Ishikawa (cell line): ENCODE measurements at regions not wholly inside any gene's neighbourhood (a gene's known extent, or its start where the extent isn't known, plus 50 kb on each side); places are given as distances from the start of the nearest gene placed in this dataset.

Source experiments
- CEBPB ChIP-seq: IDR thresholded peaks from 2 replicates; pipeline ENCODE4 v1.6.1; 2012
- CREB1 ChIP-seq: IDR thresholded peaks from 2 replicates; pipeline ENCODE4 v1.6.1; 2012; ENCODE audit warnings: low read depth
- EGR1 ChIP-seq: IDR thresholded peaks from 2 replicates; pipeline ENCODE4 v1.6.1; 2012
- EP300 ChIP-seq: IDR thresholded peaks from 2 replicates; pipeline ENCODE4 v1.6.1; 2012; ENCODE audit warnings: borderline replicate concordance
- FOXM1 ChIP-seq: IDR thresholded peaks from 2 replicates; pipeline ENCODE4 v1.6.1; 2012; ENCODE audit warnings: low read depth, borderline replicate concordance
- NFIC ChIP-seq: IDR thresholded peaks from 2 replicates; pipeline ENCODE4 v1.6.1; 2012
- RAD21 ChIP-seq: IDR thresholded peaks from 2 replicates; pipeline ENCODE4 v1.6.1; 2012; ENCODE audit warnings: low read depth
- TAF1 ChIP-seq: IDR thresholded peaks from 2 replicates; pipeline ENCODE4 v1.6.1; 2012; ENCODE audit warnings: low read depth, mild to moderate bottlenecking
- TCF12 ChIP-seq: IDR thresholded peaks from 2 replicates; pipeline ENCODE4 v1.6.1; 2012; ENCODE audit warnings: low read depth
- TEAD4 ChIP-seq: IDR thresholded peaks from 2 replicates; pipeline ENCODE4 v1.6.1; 2012
- YY1 ChIP-seq: IDR thresholded peaks from 2 replicates; pipeline ENCODE4 v1.6.1; 2012; ENCODE audit warnings: low read depth
- ZBTB7A ChIP-seq: IDR thresholded peaks from 2 replicates; pipeline ENCODE4 v1.6.1; 2012; ENCODE audit warnings: low read depth
- TF ChIP-seq, protein P1 (sequence below): IDR thresholded peaks from 2 replicates; pipeline ENCODE4 v1.6.1; 2012
- TF ChIP-seq, protein P2 (sequence below): IDR thresholded peaks from 2 replicates; pipeline ENCODE4 v1.6.1; 2012; ENCODE audit warnings: low read depth, mild to moderate bottlenecking
- TF ChIP-seq, protein P3 (sequence below): IDR thresholded peaks from 2 replicates; pipeline ENCODE4 v1.6.1; 2012

DNA sequence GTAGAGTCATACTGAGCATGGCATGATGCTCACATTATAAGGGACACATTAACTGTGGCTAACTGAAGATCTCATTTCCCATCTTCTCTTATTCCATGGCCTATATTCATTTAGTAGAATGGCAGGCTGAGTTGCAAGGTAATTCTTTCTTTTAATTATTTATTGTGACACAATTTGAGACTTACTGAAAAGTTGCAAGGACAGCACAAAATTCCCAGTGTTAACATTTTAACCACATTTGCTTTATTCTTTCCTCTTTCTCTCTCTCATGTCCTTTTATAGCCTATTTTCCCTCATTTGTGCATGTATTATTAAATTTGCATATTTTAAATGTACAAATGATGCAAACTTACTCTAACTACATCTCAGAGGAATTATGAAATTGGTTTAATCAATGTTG, 366.1 kb upstream of the RPS23 start:
- no peak for TF ChIP-seq CREB1
- TF ChIP-seq TEAD4: no peak
- TF ChIP-seq RAD21: no peak
- TF ChIP-seq, protein P1, sequence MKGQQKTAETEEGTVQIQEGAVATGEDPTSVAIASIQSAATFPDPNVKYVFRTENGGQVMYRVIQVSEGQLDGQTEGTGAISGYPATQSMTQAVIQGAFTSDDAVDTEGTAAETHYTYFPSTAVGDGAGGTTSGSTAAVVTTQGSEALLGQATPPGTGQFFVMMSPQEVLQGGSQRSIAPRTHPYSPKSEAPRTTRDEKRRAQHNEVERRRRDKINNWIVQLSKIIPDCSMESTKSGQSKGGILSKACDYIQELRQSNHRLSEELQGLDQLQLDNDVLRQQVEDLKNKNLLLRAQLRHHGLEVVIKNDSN: no peak
- TF ChIP-seq, protein P2, sequence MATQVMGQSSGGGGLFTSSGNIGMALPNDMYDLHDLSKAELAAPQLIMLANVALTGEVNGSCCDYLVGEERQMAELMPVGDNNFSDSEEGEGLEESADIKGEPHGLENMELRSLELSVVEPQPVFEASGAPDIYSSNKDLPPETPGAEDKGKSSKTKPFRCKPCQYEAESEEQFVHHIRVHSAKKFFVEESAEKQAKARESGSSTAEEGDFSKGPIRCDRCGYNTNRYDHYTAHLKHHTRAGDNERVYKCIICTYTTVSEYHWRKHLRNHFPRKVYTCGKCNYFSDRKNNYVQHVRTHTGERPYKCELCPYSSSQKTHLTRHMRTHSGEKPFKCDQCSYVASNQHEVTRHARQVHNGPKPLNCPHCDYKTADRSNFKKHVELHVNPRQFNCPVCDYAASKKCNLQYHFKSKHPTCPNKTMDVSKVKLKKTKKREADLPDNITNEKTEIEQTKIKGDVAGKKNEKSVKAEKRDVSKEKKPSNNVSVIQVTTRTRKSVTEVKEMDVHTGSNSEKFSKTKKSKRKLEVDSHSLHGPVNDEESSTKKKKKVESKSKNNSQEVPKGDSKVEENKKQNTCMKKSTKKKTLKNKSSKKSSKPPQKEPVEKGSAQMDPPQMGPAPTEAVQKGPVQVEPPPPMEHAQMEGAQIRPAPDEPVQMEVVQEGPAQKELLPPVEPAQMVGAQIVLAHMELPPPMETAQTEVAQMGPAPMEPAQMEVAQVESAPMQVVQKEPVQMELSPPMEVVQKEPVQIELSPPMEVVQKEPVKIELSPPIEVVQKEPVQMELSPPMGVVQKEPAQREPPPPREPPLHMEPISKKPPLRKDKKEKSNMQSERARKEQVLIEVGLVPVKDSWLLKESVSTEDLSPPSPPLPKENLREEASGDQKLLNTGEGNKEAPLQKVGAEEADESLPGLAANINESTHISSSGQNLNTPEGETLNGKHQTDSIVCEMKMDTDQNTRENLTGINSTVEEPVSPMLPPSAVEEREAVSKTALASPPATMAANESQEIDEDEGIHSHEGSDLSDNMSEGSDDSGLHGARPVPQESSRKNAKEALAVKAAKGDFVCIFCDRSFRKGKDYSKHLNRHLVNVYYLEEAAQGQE: no peak
- TF ChIP-seq, protein P3, sequence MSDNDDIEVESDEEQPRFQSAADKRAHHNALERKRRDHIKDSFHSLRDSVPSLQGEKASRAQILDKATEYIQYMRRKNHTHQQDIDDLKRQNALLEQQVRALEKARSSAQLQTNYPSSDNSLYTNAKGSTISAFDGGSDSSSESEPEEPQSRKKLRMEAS: no peak
- TF ChIP-seq YY1: no peak
- no peak for TF ChIP-seq EP300
- TF ChIP-seq ZBTB7A: no peak
- TF ChIP-seq CEBPB: no peak
- TF ChIP-seq TAF1: no peak
- no peak for TF ChIP-seq NFIC
- no peak for TF ChIP-seq FOXM1
- TF ChIP-seq TCF12: no peak

DNA sequence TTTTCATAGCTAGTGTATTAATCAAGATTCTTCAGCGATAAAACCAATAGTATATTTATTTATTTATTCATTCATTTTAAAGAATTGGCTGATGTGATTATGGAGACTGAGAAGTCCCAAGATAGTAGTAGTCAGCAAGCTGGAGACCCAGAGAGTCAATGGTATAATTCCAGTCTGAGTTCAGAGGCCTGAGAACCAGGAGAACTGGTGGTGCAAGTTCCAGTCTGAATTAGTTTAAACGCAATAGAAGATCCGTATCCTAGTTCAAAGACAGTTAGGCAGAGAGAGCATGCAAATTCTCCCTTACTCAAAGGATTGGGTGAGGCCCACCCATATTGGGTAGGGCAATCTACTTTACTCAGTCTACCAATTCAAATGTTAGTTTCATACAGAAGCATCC, 364.2 kb upstream of the RPS23 start:
- no peak for TF ChIP-seq NFIC
- no peak for TF ChIP-seq TEAD4
- TF ChIP-seq EGR1: no peak

DNA sequence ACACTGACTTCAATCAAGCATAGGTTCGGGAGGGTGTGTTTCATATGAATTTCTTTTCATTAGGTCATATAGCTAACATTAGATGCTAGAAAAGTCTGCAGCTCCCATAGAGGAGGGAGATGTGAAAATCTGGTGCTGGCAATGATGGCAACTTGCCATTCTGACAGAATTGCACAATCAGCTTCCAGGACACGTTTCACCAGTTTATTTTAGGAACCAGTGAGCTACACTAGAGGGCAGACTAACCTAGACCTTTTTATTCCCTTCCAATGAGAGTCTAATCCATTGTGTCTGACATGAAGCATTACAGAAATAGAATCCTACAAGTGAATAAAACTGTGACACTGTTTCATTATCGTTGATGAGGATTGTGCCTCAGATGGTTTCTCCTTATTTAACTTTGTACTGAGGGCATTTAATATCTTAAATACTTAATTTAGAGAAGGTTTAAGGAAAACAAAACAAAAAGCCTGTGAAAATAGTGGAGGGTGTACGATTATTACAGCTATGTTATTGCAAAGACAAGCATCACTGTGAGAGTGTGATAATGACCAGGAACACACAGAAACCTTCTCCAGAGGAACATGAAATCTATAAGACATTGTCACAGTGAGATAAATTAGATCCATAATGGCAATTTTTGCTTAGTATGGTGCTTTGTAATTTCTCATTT, 363.3 kb upstream of the RPS23 start:
- TF ChIP-seq, protein P1: no peak
- TF ChIP-seq NFIC (peak; percentile 57; the same call in 1 of the 2 replicates), RAD21 (peak; percentile 81), CEBPB (peak; percentile 100)
- TF ChIP-seq, protein P2: no peak

DNA sequence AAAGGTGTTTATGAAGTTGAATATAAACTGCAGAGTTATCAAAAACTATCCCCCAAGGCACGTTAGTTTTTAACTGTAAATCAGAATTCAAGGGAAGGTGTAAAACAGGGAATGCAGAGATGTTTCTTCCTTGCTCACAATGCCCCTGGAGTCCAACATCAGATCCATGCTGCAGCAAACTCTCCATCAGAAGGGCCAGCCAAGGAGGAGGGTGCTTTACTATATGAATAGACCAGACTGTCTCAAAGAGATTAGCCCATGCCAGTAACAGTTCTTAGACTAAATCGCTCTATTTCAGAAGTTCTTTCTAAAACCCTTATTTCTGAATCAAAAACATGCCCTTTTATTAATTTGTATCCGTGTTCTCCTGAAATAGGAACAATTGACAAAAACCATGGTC, 362.8 kb upstream of the RPS23 start:
- TF ChIP-seq, protein P1: no peak
- TF ChIP-seq TCF12 (no peak), RAD21 (no peak), TEAD4 (no peak), CEBPB (no peak)

DNA sequence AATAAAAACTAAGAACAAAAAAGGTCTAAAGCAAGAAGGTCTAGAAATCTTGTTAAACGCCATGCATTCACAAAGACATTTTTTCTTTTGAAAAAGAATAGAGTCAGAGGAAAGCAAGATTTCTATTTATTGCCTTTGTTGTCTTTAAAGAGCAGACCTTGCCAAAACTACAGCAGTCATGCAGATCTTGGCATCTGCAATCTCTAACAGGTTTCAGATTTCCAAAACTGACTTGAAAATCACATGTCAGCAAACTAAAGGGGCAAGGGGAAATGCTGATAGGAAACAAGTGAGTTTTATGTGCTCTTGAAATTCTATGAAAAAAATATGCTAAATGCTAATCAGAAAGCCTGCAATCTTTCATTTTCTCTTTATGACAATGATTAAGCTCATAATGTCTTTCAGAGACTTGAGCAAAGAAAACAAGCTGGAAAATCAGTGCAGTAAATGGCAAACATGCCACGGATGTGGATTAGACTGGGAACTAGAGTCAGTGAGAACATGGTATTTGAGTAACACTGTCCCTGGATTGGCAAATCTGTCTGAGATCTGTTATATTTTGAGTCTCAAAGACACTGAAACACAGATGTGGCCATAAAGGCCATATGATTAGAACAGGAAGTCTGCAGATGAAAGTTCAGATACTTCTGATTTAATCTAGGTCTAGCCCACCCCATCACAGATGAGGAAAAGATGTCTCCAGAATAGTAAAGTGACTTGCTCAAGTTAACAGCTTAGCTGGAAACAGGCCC, 361.4 kb upstream of the RPS23 start:
- TF ChIP-seq YY1 (no peak), NFIC (no peak), TAF1 (no peak), RAD21 (no peak), FOXM1 (no peak), TEAD4 (no peak)

DNA sequence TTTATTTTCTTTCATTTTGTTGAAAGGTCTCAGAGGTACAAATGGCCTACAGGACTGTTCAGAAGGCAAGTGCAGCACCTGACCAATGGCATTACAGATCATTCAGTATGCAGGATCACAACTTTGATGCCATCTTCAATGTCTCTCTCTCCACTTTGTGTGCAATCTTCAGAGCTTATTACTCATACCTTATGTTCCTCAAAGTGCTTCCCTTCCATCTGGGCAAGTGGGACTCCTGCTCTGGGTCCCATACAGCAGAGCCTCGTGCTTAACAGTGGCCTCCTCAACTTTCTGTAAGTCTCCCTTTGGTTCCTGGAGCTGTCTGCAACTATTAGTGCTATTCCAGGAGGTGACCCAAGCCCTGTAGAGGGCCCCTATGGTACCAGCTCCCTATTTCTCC, 358.4 kb upstream of the RPS23 start:
- no peak for TF ChIP-seq EGR1
- TF ChIP-seq CEBPB: no peak
- TF ChIP-seq, protein P1: no peak
- TF ChIP-seq TCF12: no peak
- no peak for TF ChIP-seq RAD21
